GM23248 (cell line): ENCODE measurements at regions not wholly inside any gene's neighbourhood (a gene's known extent, or its start where the extent isn't known, plus 50 kb on each side); places are given as distances from the start of the nearest gene placed in this dataset.

Experiments
- DNase-seq: peaks from one replicate; pipeline ENCODE4 v3.0.0-alpha.2; 2015
- H2AFZ ChIP-seq: fragments of 200-600 bp; sonication (generic); 2 replicates; pipeline ENCODE4 v1.6.1; 2016; ENCODE audit warnings: antibody characterized with exemption
- H3F3A ChIP-seq: fragments of 200-600 bp; sonication (generic); 2 replicates; pipeline ENCODE4 v1.6.1; 2016; ENCODE audit warnings: mild to moderate bottlenecking, antibody characterized with exemption, mixed run types; ENCODE audit not compliant: insufficient read depth
- H3K27ac ChIP-seq: fragments of 200-600 bp; sonication (generic); 2 replicates; pipeline ENCODE4 v1.5.1; 2016; ENCODE audit warnings: mild to moderate bottlenecking
- H3K27me3 ChIP-seq: fragments of 200-600 bp; sonication (generic); replicated peaks from 2 replicates; pipeline ENCODE4 v1.6.1; 2016; ENCODE audit warnings: mild to moderate bottlenecking; ENCODE audit not compliant: insufficient read depth
- H3K36me3 ChIP-seq: fragments of 200-600 bp; sonication (generic); 2 replicates; pipeline ENCODE4 v1.6.1; 2016; ENCODE audit warnings: low read depth, mild to moderate bottlenecking
- H3K4me1 ChIP-seq: fragments of 200-600 bp; sonication (generic); 2 replicates; pipeline ENCODE4 v1.6.1; 2016; ENCODE audit warnings: mild to moderate bottlenecking; ENCODE audit not compliant: insufficient read depth
- H3K4me2 ChIP-seq: fragments of 200-600 bp; sonication (generic); one replicate; pipeline ENCODE4 v1.6.1; 2016; ENCODE audit warnings: mild to moderate bottlenecking; ENCODE audit not compliant: unreplicated experiment
- H3K4me3 ChIP-seq: fragments of 200-600 bp; sonication (generic); 2 replicates; pipeline ENCODE4 v1.5.1; 2016; ENCODE audit warnings: mild to moderate bottlenecking
- H3K79me2 ChIP-seq: fragments of 200-600 bp; sonication (generic); 2 replicates; pipeline ENCODE4 v1.6.1; 2016; ENCODE audit warnings: mild to moderate bottlenecking; ENCODE audit not compliant: insufficient read depth
- H3K9ac ChIP-seq: fragments of 200-600 bp; sonication (generic); 2 replicates; pipeline ENCODE4 v1.6.1; 2016; ENCODE audit warnings: mild to moderate bottlenecking
- H3K9me2 ChIP-seq: fragments of 200-600 bp; sonication (generic); 2 replicates; pipeline ENCODE4 v1.6.1; 2016; ENCODE audit warnings: mixed run types, mild to moderate bottlenecking, moderate library complexity; ENCODE audit not compliant: insufficient read depth
- H3K9me3 ChIP-seq: fragments of 200-600 bp; sonication (generic); one replicate; pipeline ENCODE4 v1.6.1; 2017; ENCODE audit warnings: low read depth
- H4K20me1 ChIP-seq: fragments of 200-600 bp; sonication (generic); 2 replicates; pipeline ENCODE4 v1.6.0; 2016; ENCODE audit not compliant: insufficient read depth
- EZH2 ChIP-seq: fragments of 200-600 bp; sonication (generic); IDR thresholded peaks from 2 replicates; pipeline ENCODE4 v1.6.1; 2018; ENCODE audit warnings: antibody characterized with exemption, mild to moderate bottlenecking; ENCODE audit not compliant: insufficient read depth, poor library complexity, severe bottlenecking
- EZH2phosphoT487 ChIP-seq: fragments of 200-600 bp; sonication (generic); IDR thresholded peaks from 2 replicates; pipeline ENCODE4 v1.6.1; 2018; ENCODE audit warnings: antibody characterized with exemption, moderate library complexity, mild to moderate bottlenecking, low read depth; ENCODE audit not compliant: insufficient read depth
- WGBS, 2 experiments: methylation state at CpG; one replicate each; pipeline ENCODE4 v1.1.6; 2015 to 2017; ENCODE audit warnings: low lambda C conversion rate in 2 of 2, low coverage in 1 of 2; ENCODE audit errors: missing lambda C conversion rate in 2 of 2; 5-methylcytosine and 5-hydroxymethylcytosine counted together
- in situ Hi-C: fragments of 300-500 bp; cut with MboI; formaldehyde crosslinking; loops from 2 replicates; pipeline ENCODE4 v1.15.0; 2020

- H3K79me2 ChIP-seq = no peaks in the 10 kb centered on the region
- in situ Hi-C loops = no loop called here
- H4K20me1 ChIP-seq = no peaks in the 10 kb centered on the region
- no peaks in the 10 kb centered on the region for H3K9me3 ChIP-seq
- H3K9me2 ChIP-seq = no peaks in the 10 kb centered on the region
- H3K27ac ChIP-seq = no peak overlapping the region
- no peak overlapping the region for H2AFZ ChIP-seq
- no peaks in the 10 kb centered on the region for H3K27me3 ChIP-seq
- TF ChIP-seq EZH2phosphoT487 = no peak
- TF ChIP-seq EZH2 = no peak
- no peaks in the 10 kb centered on the region for H3F3A ChIP-seq
- 19% methylated on average over 6 of the region's 6 CpGs for WGBS, 2 experiments
- H3K36me3 ChIP-seq = no peaks in the 10 kb centered on the region
- H3K4me1 ChIP-seq = no peaks in the 10 kb centered on the region
- H3K9ac ChIP-seq = no peak overlapping the region
- no peak for DNase-seq
- H3K4me2 ChIP-seq = no peak overlapping the region
- no peak overlapping the region for H3K4me3 ChIP-seq
Measured at GRCh38 chr16:8510160-8510559, 80.2 kb downstream of the TMEM114 start.

GRCh38 chr16:8505327-8505991 lies 84.9 kb downstream of the TMEM114 start:
- in situ Hi-C loops = no loop called here
- H3K79me2 ChIP-seq = no peaks in the 10 kb centered on the region

GRCh38 chr16:8502446-8502845 lies 87.9 kb downstream of the TMEM114 start:
- no peaks in the 10 kb centered on the region for H3K9me2 ChIP-seq
- H2AFZ ChIP-seq = no peak overlapping the region
- H3K36me3 ChIP-seq = no peaks in the 10 kb centered on the region
- no peaks in the 10 kb centered on the region for H3K9me3 ChIP-seq
- DNase-seq = no peak
- H3K9ac ChIP-seq = no peak overlapping the region
- H3K79me2 ChIP-seq = no peaks in the 10 kb centered on the region
- H3K4me2 ChIP-seq = no peak overlapping the region
- no peaks in the 10 kb centered on the region for H4K20me1 ChIP-seq
- H3K27me3 ChIP-seq = no peaks in the 10 kb centered on the region
- TF ChIP-seq EZH2 (no peak), EZH2phosphoT487 (no peak)
- H3F3A ChIP-seq = no peaks in the 10 kb centered on the region
- H3K4me3 ChIP-seq = no peak overlapping the region
- WGBS, 2 experiments = 9% methylated on average over 2 of the region's 2 CpGs
- in situ Hi-C loops = no loop called here
- no peaks in the 10 kb centered on the region for H3K4me1 ChIP-seq
- H3K27ac ChIP-seq = no peak overlapping the region

More at GRCh38 chr16:8505327-8505991, 84.9 kb downstream of the TMEM114 start:
- no peaks in the 10 kb centered on the region for H3K36me3 ChIP-seq
- DNase-seq = no peak
- H4K20me1 ChIP-seq = no peaks in the 10 kb centered on the region
- WGBS, 2 experiments = 4 to 6% methylated on average over 7 of the region's 7 CpGs
- H3K4me1 ChIP-seq = no peaks in the 10 kb centered on the region
- no peak overlapping the region for H3K27ac ChIP-seq
- no peak overlapping the region for H3K4me3 ChIP-seq
- H3K4me2 ChIP-seq = no peak overlapping the region
- no peaks in the 10 kb centered on the region for H3K27me3 ChIP-seq
- H2AFZ ChIP-seq = no peak overlapping the region
- H3K9me3 ChIP-seq = no peaks in the 10 kb centered on the region
- H3K9me2 ChIP-seq = no peaks in the 10 kb centered on the region
- TF ChIP-seq EZH2 (no peak), EZH2phosphoT487 (no peak)
- H3K9ac ChIP-seq = no peak overlapping the region
- no peaks in the 10 kb centered on the region for H3F3A ChIP-seq

GRCh38 chr16:8500351-8500750 lies 90.0 kb downstream of the TMEM114 start:
- H3F3A ChIP-seq = no peaks in the 10 kb centered on the region
- no peaks in the 10 kb centered on the region for H3K36me3 ChIP-seq
- no peaks in the 10 kb centered on the region for H3K79me2 ChIP-seq
- no peak for DNase-seq
- H3K4me3 ChIP-seq = no peak overlapping the region
- no peaks in the 10 kb centered on the region for H3K27me3 ChIP-seq
- TF ChIP-seq EZH2 (no peak), EZH2phosphoT487 (no peak)
- in situ Hi-C loops = no loop called here
- no peak overlapping the region for H3K9ac ChIP-seq
- no peaks in the 10 kb centered on the region for H3K9me3 ChIP-seq
- no peak overlapping the region for H3K4me2 ChIP-seq
- no peak overlapping the region for H2AFZ ChIP-seq
- H3K4me1 ChIP-seq = no peaks in the 10 kb centered on the region
- H3K9me2 ChIP-seq = no peaks in the 10 kb centered on the region
- H4K20me1 ChIP-seq = no peaks in the 10 kb centered on the region
- WGBS, 2 experiments = 10% methylated on average over 1 of the region's 1 CpG
- no peak overlapping the region for H3K27ac ChIP-seq

- Histone ChIP-seq H4K20me1 (no peaks in the 10 kb centered on the region), H3K79me2 (no peaks in the 10 kb centered on the region), H3K9me2 (no peaks in the 10 kb centered on the region), H3K27ac (no peak overlapping the region), H3K9me3 (no peaks in the 10 kb centered on the region), H3K36me3 (no peaks in the 10 kb centered on the region), H3K4me3 (no peak overlapping the region), H2AFZ (no peak overlapping the region), H3K27me3 (no peaks in the 10 kb centered on the region), H3K4me2 (no peak overlapping the region), H3F3A (no peaks in the 10 kb centered on the region), H3K4me1 (no peaks in the 10 kb centered on the region), H3K9ac (no peak overlapping the region)
- in situ Hi-C loops = no loop called here
- no peak for DNase-seq
- TF ChIP-seq EZH2phosphoT487 = no peak
- no peak for TF ChIP-seq EZH2
- WGBS, 2 experiments = 6 to 12% methylated on average over 3 of the region's 3 CpGs
Measured at GRCh38 chr16:8496364-8496763, 93.9 kb downstream of the TMEM114 start.
